Activated T-helper 17 cell treated with anti-CD3 and anti-CD28 coated beads, Interleukin-2, amount 50 U/mL, for 72 hours (primary cell): ENCODE measurements at regions not wholly inside any gene's neighbourhood (a gene's known extent, or its start where the extent isn't known, plus 50 kb on each side); places are given as distances from the start of the nearest gene placed in this dataset.

Experiments used
- ATAC-seq: fragments of 150-1000 bp; cut with Tn5 transposase; replicated peaks from 2 replicates; pipeline ENCODE4 v1.10.0; 2021; ENCODE audit warnings: mild to moderate bottlenecking, moderate library complexity
- H3K27ac Mint-ChIP-seq: one replicate; pipeline ENCODE4 v1.8.0; 2022; ENCODE audit warnings: mixed read lengths
- H3K27me3 Mint-ChIP-seq: one replicate; pipeline ENCODE4 v1.8.0; 2022; ENCODE audit warnings: mixed read lengths
- H3K36me3 Mint-ChIP-seq: one replicate; pipeline ENCODE4 v1.8.0; 2022; ENCODE audit warnings: low read depth, mild to moderate bottlenecking, mixed read lengths
- H3K4me1 Mint-ChIP-seq: one replicate; pipeline ENCODE4 v1.8.0; 2022; ENCODE audit warnings: mixed read lengths
- H3K4me3 Mint-ChIP-seq: one replicate; pipeline ENCODE4 v1.8.0; 2022; ENCODE audit warnings: mild to moderate bottlenecking, mixed read lengths
- H3K9me3 Mint-ChIP-seq: one replicate; pipeline ENCODE4 v1.8.0; 2022; ENCODE audit warnings: mixed read lengths

DNA sequence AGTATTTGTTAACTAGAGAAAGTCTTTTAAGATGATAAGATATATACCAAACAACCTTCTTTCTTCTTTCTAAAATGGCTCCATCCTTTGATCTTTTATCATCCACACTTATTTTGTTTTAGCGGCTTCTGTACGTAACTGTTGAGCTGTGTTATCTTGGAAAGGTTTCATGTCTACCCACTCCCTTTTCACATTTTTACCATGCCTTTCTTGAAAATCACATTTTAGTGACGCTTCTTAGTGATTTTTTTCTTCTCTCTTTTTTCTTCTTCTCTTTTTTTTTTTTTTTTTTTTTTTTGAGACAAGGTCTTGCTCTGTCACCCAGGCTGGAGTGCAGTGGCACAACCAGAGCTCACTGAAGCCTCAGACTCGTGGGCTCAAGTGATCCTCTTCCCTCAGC is 135.1 kb downstream of the CHIC2 start:
- Mint-ChIP-seq H3K27ac (no peak overlapping the region), H3K9me3 (no peaks in the 10 kb centered on the region), H3K4me3 (no peak overlapping the region), H3K4me1 (no peaks in the 10 kb centered on the region), H3K27me3 (peaks cover 4% of the 10 kb centered on the region), H3K36me3 (no peaks in the 10 kb centered on the region)
- ATAC-seq, result no peak

DNA sequence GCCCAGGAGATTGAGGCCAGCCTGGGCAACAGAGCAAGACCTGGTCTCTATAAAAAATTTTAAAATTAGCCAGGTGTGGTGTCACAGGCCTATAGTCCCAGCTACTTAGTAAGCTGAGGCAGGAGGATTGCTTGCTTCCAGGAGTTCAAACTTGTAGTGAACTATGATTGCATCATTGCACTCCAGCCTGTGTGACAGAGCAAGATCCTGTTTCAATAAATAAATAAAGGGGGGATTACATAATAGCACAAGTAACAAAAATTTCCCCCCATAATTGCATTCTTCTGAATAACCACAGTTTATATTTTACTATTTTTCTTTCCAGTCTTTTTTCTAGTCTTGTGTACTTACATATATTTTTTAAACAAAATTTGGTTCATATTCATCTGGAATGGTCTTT is 135.6 kb downstream of the CHIC2 start:
- H3K27me3 Mint-ChIP-seq, result peaks cover 4% of the 10 kb centered on the region
- H3K4me1 Mint-ChIP-seq, result no peaks in the 10 kb centered on the region
- no peak overlapping the region for H3K4me3 Mint-ChIP-seq
- H3K9me3 Mint-ChIP-seq, result no peaks in the 10 kb centered on the region
- no peaks in the 10 kb centered on the region for H3K36me3 Mint-ChIP-seq
- ATAC-seq, result no peak
- no peak overlapping the region for H3K27ac Mint-ChIP-seq

DNA sequence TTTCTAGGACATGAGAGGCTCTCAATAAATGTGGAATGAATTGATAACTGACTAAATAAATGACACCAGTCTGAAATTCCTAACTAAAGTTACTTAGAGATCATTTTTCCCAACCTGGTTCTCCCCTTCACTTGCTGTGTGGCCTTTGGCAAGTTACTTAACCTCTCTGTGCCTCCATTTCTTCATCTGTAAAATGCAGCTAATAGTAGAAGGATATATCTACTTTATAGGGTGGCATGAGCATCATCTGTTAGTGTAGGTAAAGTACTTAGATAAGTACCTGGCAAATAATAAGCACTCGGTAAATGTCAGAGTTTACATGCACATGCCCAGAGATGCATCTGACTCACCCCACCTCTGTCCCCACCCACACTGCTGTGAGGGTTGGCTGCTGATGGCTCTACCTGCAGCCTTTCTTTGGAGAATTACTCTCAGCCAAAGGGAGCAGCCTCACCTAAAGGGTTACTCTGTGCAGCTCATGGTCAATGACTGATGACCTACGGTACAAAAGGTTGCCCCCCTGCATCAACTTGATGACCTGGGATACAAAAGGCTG is 139.3 kb downstream of the CHIC2 start:
- Mint-ChIP-seq H3K4me1 (peaks cover 5% of the 10 kb centered on the region), H3K36me3 (no peaks in the 10 kb centered on the region), H3K27me3 (no peaks in the 10 kb centered on the region), H3K9me3 (no peaks in the 10 kb centered on the region), H3K4me3 (no peak overlapping the region), H3K27ac (no peak overlapping the region)
- no peak for ATAC-seq

DNA sequence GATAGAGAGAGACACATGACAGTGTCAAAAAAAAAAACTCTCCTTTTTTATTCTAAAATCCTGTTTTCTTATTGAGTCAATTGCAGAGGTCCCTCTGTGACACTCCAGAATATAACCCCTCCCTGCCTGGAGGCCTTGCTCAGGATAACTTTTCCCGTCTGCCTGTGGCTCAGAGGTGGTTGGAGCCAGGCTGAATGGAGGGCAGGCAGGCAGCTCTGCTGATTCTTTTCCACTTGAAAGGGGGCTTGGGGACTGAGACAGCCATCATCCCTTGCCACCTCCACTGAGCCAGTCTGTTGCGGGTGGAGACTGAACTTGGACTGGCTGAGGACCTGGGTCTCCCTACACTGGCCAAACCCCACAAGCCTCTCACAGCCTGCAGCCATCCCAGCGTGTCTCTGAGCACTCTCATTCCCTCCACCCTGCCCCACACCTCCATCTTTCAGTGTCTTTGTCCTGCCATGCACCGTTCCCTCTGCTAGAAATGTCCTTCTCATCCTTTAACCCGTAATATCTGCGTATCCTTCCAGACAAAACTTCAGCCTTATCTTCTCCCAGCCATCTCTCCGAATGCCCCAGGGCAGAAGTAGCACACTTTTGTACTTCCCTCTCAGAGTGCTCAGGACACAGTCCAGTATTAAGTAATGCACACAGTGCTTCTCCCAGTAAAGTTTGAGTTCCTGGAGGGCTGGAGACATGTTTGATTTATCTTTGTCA is 139.9 kb downstream of the CHIC2 start:
- H3K27me3 Mint-ChIP-seq, result peaks cover 3% of the 10 kb centered on the region
- H3K36me3 Mint-ChIP-seq, result no peaks in the 10 kb centered on the region
- no peak for ATAC-seq
- no peak overlapping the region for H3K27ac Mint-ChIP-seq
- peaks cover 5% of the 10 kb centered on the region for H3K4me1 Mint-ChIP-seq
- no peaks in the 10 kb centered on the region for H3K9me3 Mint-ChIP-seq
- H3K4me3 Mint-ChIP-seq, result no peak overlapping the region

DNA sequence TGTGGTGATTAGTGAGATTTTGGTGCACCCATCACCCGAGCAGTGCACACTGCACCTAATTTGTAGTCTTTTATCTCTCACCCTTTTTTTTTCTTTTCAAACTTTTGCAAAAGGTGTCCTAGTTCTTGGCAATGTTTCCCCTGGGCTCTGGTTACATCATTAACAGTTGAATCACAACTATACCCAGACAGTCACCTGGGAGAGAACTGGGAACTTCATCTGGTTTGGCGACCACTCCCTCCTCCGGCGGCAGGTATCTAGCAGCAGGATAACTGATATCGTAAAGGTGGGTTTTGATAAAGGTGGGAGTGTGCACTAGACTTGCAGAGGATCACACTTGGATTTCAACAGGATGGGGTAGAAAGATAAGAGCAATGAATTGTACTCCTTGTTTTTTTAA is 140.5 kb downstream of the CHIC2 start:
- H3K4me1 Mint-ChIP-seq, result peaks cover 5% of the 10 kb centered on the region
- H3K36me3 Mint-ChIP-seq, result no peaks in the 10 kb centered on the region

DNA sequence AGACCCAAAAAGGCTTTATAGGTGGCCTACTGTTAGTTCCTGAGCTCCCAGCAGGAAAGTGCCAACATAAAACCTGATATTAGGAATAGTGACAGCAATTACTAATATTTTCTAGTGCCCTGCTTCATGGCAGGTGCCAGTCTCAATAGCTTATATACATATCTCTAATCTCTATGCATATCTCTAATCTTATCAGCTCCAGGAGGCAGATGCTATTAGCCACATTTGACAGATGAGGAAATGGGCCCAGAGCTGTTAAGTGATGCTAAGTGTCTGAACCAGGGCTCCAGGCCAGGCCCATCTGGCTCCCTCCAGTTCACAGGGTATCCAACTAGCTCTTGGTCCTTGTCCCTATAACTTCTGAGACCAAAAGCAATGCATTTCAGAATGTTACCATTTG is 142.5 kb downstream of the CHIC2 start:
- Mint-ChIP-seq H3K4me3 (no peak overlapping the region), H3K4me1 (peaks cover 5% of the 10 kb centered on the region), H3K27me3 (peaks cover 4% of the 10 kb centered on the region), H3K27ac (no peak overlapping the region), H3K9me3 (no peaks in the 10 kb centered on the region), H3K36me3 (no peaks in the 10 kb centered on the region)
- ATAC-seq, result no peak

More for the DNA sequence above, 140.5 kb downstream of the CHIC2 start:
- no peak for ATAC-seq
- H3K27me3 Mint-ChIP-seq, result peaks cover 4% of the 10 kb centered on the region
- no peak overlapping the region for H3K4me3 Mint-ChIP-seq
- no peak overlapping the region for H3K27ac Mint-ChIP-seq
- H3K9me3 Mint-ChIP-seq, result no peaks in the 10 kb centered on the region

DNA sequence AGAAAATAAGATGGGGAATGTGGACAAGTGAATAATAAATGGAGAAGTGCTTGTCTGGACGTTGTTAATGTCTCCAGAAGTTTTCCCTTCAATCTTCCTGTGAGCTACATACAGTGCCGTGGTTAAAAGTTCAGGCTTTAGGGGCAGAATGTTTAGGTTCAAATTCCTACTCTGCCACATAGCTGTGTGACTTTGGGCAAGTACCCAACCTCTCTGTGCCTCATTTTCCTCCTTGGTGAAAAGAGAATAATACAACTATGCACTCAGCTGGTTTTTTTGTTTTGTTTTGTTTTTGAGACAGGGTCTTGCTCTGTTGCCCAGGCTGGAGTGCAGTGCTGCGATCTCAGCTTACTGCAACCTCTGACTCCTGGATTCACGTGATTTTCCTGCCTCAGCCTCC is 143.5 kb downstream of the CHIC2 start:
- Mint-ChIP-seq H3K27me3 (peaks cover 4% of the 10 kb centered on the region), H3K27ac (no peak overlapping the region), H3K9me3 (no peaks in the 10 kb centered on the region), H3K4me1 (peaks cover 5% of the 10 kb centered on the region), H3K4me3 (no peak overlapping the region), H3K36me3 (no peaks in the 10 kb centered on the region)
- no peak for ATAC-seq

DNA sequence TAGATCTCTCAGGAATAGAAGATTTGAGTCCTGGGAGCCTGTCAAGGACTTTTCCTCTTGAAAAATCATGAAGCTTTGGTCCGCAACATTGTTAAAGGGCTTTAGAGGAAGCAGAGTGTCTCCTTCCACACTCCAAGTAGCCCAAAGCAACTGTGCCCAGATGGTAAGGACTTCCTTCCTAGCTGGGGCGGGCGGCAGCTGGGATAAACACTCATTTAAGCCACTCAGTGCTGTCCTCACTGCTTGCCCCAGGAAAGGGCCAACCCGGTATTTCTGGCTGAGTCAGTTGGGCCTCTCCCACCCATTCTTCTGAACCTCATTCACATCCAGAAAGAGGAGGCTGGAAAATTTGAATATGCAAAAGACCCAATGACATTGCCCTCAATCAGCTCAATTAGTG is 144.3 kb downstream of the CHIC2 start:
- H3K4me1 Mint-ChIP-seq, result peaks cover 5% of the 10 kb centered on the region
- ATAC-seq, result peak; percentile 34
- H3K4me3 Mint-ChIP-seq, result no peak overlapping the region
- H3K9me3 Mint-ChIP-seq, result no peaks in the 10 kb centered on the region
- H3K36me3 Mint-ChIP-seq, result no peaks in the 10 kb centered on the region
- no peak overlapping the region for H3K27ac Mint-ChIP-seq
- H3K27me3 Mint-ChIP-seq, result peaks cover 4% of the 10 kb centered on the region

DNA sequence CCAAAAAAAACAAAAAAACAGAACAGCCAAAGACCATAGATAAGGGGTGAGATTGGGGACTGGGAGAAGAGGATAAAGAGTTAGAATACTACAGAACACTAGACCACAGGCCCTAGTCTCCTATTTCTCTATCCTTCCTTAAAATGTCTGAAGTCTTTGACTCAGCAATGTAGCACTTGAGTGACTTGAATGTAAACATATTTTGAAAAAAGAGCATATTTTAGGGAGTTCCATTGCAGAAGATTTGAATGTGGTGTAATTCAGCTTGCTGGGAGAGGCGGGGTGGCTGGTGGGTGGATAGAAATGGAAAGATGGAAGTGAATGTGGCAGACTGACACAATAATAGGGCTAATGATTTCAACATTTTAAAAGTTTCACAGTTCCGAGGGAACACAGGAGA is 144.9 kb downstream of the CHIC2 start:
- Mint-ChIP-seq H3K36me3 (no peaks in the 10 kb centered on the region), H3K4me1 (peaks cover 5% of the 10 kb centered on the region), H3K27me3 (peaks cover 4% of the 10 kb centered on the region), H3K9me3 (no peaks in the 10 kb centered on the region), H3K27ac (no peak overlapping the region), H3K4me3 (no peak overlapping the region)
- no peak for ATAC-seq

DNA sequence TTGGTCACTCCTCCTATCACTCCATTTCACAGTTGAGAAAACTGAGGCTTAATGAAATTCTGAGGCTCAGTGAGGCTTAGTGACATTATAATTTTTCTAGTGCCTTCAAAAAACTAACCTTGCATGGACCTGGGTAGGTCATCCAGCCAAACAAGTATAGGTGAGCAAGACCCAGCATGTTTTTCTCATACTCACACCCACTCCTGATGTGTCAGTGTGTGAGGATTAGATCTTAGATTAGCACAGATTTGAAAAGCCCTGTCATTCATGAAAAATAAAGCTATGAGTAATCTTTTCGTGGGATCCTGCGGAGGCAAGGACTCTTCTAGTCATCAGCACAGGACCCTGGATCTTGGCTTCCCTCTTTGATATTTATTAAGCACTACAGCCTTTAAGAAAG is 146.7 kb downstream of the CHIC2 start:
- Mint-ChIP-seq H3K4me1 (peaks cover 5% of the 10 kb centered on the region), H3K27ac (no peak overlapping the region), H3K27me3 (peaks cover 4% of the 10 kb centered on the region), H3K9me3 (no peaks in the 10 kb centered on the region), H3K4me3 (no peak overlapping the region), H3K36me3 (no peaks in the 10 kb centered on the region)
- peak; percentile 73 for ATAC-seq

DNA sequence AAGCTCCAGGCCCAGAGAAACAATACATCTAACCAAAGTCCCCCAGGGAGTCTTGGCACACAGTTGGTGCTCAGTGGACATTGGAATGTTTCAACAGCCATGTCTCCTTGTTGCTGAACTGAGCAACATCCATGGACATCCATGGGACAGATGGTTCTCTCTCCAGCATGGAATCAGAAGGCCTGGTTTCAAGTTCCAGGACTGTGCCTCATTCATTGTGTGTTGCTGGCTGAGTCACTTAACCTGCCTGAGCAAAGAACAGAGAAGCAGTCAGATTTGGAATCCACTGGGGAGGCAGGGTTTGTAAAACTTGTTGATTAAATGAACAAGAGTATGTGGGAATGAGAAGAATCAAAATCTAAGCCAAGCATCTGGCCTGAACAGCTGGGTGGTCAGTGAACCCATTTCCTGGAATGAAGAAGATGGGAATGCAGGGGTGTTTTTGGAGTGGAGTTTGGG is 147.9 kb downstream of the CHIC2 start:
- ATAC-seq, result no peak
- H3K4me3 Mint-ChIP-seq, result no peak overlapping the region
- H3K4me1 Mint-ChIP-seq, result no peaks in the 10 kb centered on the region
- H3K27me3 Mint-ChIP-seq, result peaks cover 4% of the 10 kb centered on the region
- H3K9me3 Mint-ChIP-seq, result no peaks in the 10 kb centered on the region
- no peak overlapping the region for H3K27ac Mint-ChIP-seq
- no peaks in the 10 kb centered on the region for H3K36me3 Mint-ChIP-seq

DNA sequence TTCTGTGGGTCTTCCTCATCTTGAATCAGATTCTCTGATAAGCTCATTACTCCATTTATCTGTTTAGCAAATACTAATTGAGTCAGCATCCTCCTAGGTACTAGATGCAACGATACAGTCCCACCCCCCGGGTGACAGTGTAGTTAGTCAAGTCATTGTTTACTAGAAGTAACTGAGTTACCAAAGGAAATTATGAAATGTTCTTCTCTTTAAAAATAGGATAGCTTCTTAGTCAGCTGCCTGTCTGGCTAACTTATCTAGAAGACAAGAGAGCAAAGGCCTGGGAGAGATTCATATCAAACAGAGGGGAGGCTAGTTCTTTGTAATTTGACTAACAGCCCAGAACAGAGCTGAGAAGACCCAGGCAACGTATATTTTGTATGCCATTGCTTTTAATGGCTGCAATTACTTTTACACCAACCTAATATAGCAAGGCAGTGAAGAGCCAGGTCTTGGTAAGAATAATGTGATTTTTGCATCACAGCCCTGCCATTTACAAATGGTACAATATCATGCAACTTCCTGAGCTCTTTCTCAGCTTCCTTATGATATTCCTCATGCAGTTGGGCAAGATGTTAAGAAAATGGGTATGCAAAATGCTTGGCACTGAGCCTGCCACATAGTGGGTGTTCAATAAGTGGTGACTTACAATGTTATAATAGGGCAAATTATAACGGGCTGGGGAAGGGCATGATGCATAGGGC is 149.9 kb downstream of the CHIC2 start:
- peak; percentile 66 for ATAC-seq
- Mint-ChIP-seq H3K4me1 (no peaks in the 10 kb centered on the region), H3K4me3 (no peak overlapping the region), H3K9me3 (no peaks in the 10 kb centered on the region), H3K27ac (no peak overlapping the region), H3K36me3 (no peaks in the 10 kb centered on the region), H3K27me3 (peaks cover 8% of the 10 kb centered on the region)

DNA sequence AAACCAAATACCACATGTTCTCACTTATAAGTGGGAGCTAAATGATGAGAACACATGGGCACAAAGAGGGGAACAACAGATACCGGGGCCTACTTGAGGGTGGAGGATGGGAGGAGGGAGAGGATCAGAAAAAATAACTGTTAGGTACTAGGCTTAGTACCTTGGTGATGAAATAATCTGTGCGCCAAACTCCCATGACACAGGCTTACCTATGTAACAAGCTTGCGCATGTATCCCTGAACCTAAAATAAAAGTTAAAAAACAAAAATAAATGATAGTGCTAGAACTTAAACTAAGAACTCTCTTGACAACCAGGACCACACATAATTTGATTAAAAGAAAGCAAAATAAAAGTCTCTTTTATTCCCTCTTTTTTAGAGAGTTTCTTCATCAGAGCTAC is 150.6 kb downstream of the CHIC2 start:
- ATAC-seq, result no peak
- H3K36me3 Mint-ChIP-seq, result no peaks in the 10 kb centered on the region
- H3K9me3 Mint-ChIP-seq, result no peaks in the 10 kb centered on the region
- no peak overlapping the region for H3K27ac Mint-ChIP-seq
- no peak overlapping the region for H3K4me3 Mint-ChIP-seq
- H3K27me3 Mint-ChIP-seq, result peaks cover 8% of the 10 kb centered on the region
- H3K4me1 Mint-ChIP-seq, result no peaks in the 10 kb centered on the region

DNA sequence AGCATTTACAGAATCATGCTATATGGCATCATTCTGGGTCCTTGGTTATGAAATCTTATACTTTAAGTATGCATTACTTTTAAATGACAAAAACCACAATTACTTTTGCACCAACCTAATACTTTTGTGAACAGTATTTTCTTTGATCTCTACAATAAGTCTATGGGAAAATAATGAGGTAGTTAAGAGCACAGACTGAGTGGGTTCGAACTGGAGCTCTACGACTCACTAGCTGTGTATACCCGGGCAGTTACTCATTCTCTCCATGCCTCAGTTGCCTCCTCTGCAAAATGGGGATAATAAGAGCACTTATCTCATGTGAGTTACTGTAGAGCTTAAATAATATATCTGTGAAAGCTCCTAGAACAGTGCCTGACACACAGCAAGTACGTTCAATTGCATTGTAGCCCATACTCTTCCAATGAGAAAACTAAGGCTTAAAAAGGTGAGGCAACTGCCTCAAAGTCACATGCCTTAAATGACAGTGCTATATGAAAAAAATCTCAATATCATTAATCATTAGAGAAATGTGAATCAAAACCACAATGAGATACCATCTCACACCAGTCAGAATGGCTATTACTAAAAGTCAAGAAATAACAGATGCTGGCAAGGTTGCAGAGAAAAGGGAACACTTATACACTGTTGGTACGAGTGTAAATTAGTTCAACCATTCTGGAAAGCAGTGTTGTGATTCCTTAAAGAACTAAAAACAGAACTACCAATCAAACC is 151.5 kb downstream of the CHIC2 start:
- ATAC-seq, result no peak
- H3K4me3 Mint-ChIP-seq, result no peak overlapping the region
- H3K9me3 Mint-ChIP-seq, result no peaks in the 10 kb centered on the region
- peaks cover 16% of the 10 kb centered on the region for H3K27me3 Mint-ChIP-seq
- no peaks in the 10 kb centered on the region for H3K36me3 Mint-ChIP-seq
- H3K27ac Mint-ChIP-seq, result no peak overlapping the region
- H3K4me1 Mint-ChIP-seq, result no peaks in the 10 kb centered on the region
